Left hindlimb (tissue), 1 donor: ENCODE measurements at regions not wholly inside any gene's neighbourhood (a gene's known extent, or its start where the extent isn't known, plus 50 kb on each side); places are given as distances from the start of the nearest gene placed in this dataset.

Experiments used
- DNase-seq: peaks from one replicate; pipeline ENCODE4 v3.0.0-alpha.2; 2018

DNA sequence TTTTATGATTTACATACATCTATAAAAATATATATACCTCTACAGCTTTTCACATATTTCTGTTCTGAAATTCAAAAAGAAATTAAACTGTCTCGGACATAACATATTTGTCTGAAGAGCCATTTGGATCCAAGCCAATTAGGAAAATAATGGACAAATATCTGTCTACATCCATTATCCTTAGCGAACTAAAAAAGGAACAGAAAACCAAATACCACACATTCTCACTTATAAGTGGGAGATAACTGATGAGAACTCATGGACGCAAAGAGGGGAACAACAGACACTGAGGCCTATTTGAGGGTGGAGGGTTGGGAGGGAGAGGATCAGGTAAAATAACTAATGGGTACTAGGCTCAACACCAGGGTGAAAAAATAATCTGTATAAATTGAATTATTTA lies 829.4 kb upstream of the ALCAM start:
- DNase-seq = no peak

DNA sequence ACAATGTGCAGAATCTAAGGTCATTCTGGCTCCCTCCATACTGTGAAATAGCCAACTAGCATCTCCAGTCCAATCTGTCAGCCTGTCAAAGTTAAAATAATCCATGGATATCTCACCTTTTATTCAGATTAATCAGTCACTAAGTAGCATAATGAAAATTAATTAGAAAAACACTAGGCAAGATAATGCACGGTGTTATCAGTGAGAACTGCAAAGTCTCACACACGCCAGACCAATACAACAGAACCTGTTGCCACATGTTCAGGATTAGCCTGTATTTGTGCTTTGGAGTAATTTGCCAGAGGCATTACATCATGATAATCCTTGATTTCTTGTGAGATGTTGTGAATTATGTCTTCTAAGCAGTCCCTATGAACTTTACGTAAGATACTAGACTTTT lies 820.4 kb upstream of the ALCAM start:
- no peak for DNase-seq

DNA sequence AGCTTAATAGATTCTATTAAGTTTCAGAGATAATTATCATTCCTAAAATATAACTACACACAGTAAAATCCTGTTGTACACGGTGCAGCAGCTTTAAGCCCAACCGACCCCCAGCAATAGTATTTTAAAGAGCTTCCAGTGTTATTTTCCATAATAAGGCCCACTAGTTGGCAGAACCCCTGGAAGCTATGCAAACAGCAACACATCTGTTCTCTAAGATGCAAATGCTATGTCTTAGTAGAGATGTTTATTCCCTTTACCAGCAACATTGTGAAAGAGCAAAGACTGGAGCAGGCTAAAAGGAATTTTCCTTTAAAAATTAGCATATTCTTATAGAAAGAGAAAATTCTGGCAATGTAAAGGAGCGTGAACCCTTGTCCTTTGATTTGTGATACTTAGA lies 819.7 kb upstream of the ALCAM start:
- DNase-seq = no peak

DNA sequence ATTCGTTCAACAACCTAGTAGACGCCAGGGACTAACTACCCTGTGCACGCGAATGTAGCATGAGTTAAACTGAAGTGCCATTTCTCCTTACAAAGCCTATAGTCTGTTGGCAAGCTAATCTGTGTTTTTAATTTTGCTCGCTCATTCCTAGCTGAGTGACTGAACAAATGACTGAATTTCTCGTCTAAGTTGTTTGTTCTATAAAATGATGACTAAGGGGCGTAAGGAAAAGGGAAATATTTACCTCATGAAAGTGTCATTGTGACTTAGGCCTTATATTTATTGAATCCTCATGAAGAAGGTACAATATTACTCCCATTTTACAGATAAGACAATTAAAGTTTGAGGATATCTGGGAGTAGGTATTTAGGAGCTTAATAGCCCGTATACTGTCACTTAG lies 818.3 kb upstream of the ALCAM start:
- no peak for DNase-seq

DNA sequence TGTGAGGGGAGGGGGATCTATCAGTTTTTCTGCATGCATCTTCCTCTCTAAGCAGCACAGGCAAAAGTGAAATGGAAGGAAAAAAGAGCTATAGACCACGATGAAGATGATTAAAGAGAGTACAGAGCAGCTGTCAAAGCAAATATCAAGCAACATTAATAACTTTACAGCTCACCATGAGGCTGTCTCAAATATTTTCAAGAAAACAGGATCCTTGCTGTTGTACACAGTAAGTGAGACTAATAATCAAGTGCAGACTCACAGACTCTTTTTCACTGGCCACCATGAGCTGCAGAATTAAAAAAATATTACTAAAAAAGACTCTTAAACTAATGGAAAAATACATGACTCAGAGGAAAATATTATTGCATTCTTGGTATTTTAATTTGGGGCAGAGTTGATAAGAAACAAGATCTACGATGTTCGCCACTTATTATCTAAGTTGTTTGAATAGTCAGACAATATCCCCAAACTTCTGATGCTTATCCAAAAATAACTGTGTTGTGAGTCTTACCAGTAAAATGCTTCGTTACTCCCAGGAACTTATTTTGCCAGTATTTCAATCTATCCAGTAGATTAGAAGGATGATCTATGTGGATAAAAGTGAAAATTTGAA lies 817.5 kb upstream of the ALCAM start:
- DNase-seq = no peak

DNA sequence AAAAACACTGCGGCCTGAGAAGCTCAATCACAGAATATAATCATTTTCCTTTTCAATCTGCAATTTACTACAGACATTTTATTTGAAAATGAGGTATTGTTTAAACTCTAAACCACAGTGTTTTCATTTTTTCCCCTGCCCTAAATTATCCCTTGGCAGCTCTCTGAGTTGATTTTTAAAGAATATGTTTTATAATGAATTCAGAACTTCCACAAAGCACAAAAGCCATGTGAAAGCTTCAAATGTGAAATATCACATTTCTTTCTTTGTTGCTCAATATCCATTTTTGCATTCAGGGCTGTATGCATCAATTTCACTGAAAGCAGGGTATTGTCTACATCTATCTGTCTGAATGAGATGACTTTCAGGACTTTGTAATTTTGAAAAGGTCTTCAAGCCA lies 813.6 kb upstream of the ALCAM start:
- no peak for DNase-seq

DNA sequence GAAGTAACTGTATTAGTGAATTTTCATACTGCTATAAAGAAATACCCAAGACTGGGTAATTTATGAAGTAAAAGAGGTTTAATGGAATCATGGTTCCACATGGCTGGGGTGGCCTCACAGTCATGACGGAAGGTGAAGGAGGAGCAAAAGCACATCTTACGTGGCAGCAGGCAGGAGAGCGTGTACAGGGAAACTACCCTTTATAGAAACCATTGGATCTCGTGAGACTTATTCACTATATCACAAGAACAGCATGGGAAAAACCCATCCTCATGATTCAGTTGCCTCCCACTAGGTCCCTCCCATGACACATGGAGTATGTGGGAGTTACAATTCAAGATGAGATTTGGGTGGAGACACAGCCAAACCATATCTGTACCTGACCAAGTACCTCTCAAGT lies 812.3 kb upstream of the ALCAM start:
- DNase-seq = no peak

DNA sequence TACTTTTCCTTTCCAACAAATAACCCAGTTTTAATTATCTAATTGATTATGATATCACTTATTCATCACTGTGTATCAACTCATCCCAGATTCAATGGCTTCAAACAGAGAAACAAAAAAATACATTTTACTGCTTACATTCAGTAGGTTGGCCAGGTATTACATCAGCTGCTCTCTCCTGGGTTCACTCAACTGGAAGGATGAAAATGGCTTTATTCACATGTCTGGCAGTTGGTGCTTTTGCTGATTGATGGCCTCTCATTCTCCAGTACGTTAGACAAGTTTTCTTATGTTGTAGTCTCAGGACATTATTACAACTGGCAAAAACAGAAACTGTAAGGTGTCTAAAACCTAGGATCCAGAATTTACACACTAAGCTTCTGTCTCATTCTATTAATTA lies 811.0 kb upstream of the ALCAM start:
- DNase-seq = no peak

DNA sequence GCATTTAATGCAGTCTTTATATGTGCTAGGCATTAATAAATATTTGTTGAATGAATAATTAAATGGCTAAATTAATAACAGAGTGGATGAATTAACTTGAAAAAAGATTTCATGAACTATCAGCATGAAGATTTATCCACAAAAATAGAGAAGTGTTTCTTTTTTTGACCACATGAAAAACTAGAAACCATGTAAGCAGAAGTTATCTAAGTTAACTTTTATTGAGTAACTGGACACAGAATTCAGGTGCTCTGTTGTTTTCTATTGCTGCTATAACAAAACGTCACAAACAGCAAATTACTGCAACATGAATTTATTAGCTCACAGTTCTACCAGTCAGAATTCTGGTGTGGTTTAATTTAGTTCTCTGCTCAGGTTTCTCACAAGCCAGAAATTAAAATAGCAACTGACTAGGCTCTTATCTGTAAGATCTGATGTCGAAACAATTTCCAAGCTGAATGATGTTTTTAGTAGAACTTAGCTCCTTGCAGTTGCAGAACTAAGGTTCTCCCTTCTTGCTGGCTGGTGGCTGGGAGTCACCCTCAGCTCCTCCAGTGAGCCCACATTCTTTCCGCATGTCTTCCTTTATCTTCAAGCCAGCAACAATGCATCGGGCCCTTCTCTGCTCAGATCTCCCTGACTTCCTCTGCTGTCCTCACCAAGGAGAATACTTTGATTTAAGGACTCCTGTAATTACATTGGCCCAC lies 810.2 kb upstream of the ALCAM start:
- no peak for DNase-seq

DNA sequence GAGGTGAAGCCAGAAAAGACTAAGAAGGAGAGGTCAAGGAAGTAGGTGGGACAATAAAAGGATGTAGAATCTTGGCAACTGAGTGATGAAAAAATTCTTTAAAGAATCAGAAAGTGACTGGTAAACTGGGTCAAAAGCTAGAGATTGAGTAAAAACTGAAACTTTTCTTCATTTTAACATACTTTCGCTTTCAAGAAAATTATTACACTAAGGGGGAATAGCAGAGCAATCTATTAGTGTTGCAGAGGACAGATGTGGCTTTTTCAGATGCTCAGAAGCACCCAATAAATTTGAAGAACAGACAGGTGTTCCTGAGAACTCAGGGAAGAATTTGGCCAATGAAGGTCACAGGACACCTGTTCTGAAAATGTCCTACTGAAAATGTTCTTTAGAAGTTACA lies 805.4 kb upstream of the ALCAM start:
- no peak for DNase-seq

DNA sequence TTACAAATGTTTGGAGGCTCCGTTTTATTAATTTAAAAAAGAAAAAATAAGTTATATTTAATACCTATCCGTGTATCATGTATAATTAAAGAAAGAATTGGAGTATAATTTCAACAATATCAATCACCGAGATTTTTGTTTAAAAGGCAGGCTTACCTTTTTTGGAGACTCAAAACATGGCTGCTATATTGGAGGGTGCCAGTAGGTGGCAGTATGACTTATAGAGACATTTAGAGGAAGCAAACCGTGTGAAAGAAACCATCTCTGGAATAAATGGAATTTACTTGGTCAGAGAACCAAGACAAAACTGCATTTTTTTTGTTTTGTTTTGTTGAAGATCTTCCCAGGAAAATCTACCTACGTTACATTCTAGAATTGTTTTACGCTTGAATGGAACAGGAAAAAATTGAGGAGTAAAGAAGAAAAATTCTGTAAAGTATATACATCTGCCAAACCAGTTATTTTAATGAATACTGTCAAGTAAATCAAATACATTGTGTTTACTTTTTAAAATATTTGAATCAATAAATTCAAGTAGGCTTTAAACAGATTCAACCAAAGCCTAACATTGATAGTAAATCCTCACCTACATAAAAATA lies 802.6 kb upstream of the ALCAM start:
- no peak for DNase-seq

DNA sequence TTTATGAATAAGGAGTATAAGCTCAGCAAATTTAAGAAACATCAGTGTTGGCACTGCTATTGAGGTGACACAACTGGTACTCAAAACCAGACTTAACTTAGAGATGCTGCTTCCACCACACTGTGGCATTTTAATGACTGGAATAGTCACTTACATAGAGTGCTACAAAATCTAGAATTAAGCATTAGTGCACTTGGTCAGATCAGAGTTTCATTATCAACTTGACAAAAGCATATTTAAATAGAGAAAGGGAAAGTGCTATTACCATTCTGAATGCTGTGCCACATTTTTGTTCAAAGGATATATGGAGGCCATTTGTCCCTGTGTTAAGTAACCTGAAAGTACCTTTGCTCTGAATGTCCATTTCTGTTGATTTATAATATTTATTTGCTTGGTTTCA lies 800.7 kb upstream of the ALCAM start:
- DNase-seq = no peak

DNA sequence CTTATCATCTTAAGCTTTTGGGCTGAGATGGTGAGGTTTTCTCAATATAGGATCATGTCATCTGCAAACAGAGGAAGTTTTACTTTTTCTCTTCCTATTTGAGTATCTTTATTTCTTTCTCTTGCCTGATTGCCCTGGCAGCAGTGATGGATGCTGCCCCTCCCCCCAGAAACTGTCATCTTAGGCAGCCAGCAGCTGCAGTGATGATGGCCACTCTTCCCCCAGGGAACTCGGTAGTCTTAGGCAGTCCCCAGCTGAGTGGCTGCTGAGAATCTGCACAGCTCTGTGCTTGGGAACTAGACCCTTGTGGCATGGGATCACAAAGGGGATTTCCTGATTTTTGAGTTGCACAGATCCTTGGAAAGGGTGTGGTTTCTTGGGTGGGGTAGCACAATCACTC lies 791.1 kb upstream of the ALCAM start:
- no peak for DNase-seq

DNA sequence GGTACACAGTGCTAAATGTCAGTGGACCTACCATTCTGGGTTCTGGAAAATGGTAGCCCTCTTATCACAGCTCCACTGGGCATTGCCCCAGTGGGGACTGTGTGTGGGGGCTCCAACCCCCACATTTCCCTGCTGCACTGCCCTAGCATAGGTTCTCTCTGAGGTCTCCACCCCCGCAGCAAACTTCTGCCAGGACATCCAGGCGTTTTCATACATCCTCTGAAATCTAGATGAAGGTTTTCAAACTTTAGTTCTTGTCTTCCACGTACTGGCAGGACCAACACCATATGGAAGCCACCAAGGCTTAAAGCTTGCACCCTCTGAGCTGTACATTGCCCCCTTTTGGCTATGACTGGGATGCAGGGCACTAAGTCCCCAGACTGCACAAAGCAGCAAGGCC lies 788.2 kb upstream of the ALCAM start:
- DNase-seq = no peak

DNA sequence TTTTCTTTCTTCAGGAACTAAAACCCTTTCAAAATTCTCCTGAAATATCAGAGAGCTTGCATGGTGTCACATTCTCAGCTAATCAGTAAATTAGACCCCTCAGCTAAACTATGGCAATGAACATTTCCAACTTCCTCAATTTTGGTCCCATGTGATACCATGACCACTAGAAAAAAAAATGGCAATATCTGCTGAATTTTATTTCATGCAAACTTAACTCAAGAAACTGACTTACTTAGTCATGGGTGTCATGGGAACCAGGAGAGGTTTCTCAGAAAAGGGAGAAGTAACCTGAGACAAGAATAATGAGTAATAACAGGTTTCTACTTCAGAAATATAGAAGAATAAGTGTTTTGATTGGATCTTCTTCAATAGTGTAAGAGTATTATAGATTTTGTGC lies 784.6 kb upstream of the ALCAM start:
- no peak for DNase-seq

DNA sequence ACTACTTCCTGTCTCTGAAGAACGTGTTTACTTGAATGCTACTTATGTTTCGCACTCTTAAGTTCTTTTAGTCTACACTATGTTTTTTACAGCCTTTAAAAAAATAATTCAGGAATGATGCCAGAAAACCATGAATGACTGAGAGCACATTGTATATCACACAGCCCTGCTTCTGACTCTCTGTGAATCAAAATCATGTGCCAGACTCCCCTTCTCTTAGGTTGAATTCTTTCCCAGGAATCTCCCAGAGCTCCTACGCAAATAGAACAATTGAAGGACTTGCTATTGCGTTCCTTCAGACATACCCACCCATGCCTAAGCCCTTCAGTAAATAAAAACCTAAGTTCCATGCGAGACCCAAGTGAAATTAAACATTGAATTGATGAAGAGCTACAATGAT lies 782.0 kb upstream of the ALCAM start:
- DNase-seq = no peak

DNA sequence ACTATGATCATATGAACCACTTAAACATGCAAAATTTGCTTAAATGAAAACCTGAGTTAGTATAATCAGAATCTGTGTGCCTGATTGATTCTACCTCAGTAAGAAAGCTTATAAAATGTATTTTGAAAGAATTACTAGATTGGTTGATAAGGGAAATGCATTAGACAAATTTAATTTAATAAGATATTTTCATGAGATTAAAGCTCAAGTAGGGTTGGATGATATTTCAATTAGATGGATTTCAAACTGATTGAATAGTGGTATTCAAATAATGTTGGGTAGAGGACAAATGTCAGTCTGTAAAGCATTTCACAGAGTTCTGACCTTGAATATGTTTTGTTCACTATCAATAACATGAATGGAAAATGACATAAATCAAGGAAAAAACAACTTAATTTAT lies 780.4 kb upstream of the ALCAM start:
- no peak for DNase-seq

DNA sequence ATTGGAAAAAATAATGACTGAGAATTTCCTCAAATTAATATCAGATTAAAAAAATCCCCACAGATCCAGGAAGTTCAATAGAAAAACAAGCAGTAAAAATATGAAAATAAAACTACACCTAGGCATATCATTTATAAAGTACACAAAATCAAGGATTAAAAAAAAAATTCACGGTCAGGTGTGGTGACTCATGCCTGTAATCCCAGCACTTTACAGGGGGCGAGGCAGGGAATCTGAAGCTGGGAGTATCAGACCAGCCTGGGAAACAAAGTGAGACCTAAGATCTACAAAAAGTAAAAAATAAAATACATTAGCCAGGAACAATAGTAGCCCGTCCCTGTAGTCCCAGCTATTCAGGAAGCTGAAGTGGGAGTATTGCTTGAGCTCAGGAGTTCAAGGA lies 778.3 kb upstream of the ALCAM start:
- no peak for DNase-seq

DNA sequence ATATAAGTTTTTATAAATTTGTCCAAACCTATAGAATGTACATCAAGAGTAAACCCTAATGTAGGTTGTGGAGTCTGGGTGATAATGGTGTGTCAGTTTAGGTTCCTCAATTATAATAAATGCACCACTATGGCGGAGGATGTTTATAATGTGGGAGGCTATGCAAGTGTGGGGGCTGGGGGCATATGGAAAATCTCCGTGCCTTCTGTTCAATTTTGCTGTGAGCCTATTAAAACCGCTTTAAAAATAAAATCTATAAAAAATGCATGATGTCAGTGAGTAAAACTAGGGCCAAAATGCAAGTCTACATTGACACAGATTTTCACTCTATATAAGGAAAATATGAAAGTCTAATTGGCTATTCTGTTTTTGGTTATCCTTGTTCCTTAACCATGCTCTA lies 774.9 kb upstream of the ALCAM start:
- DNase-seq = no peak

DNA sequence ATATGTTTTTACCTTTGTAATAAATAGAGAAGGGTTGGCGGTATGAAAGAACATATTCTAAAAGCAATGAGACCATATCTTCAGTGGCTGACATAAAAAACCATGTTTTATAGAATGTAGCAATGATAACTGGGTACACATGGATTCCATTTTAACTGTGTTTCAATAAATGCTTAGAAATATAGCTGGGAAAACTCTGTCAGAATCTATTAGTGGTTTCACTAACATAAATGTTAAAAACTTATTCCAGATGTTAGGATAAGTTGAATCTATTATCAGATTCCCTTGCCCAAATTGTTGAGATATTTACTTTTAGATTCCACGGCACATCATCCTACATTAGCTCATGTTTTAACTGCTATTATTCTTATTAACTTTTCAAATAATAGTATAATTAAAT lies 772.2 kb upstream of the ALCAM start:
- DNase-seq = no peak

DNA sequence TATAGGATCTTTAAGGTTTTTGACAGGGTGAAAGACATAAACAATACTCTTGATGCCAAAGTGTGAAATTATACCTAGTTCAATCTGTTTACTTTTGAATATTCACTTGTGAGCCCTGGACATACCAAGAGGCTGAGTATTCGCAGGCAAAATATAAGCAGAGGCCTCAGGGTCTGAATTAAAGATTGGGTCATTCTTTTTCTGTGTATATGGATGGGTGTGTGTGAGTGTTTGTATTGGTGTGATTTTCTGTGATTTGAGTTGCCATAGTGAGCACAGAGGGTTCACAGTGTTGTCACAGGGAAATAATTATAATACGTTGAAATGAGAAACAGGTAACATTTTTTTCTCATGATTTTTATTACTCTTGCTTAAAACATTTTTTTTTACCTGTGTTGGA lies 770.7 kb upstream of the ALCAM start:
- DNase-seq = no peak

DNA sequence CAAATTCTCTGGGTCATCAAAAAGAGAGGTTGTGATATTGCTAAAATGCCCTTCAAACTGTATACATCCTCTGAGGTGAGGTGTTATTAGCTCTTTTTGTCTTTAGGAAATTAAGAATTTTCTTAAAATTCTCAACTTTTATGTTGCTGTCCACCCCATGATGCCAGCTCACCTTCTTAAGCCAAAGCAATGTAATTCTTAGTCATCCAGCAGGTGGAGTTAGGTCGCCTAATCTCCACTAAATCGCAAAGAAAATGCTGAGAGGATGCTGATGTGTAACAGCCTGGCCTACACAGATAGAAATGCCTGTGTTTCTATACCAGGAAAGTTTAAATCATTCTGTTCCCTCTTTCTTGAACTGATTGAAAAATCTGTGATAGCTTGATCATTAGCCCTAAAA lies 770.2 kb upstream of the ALCAM start:
- no peak for DNase-seq

DNA sequence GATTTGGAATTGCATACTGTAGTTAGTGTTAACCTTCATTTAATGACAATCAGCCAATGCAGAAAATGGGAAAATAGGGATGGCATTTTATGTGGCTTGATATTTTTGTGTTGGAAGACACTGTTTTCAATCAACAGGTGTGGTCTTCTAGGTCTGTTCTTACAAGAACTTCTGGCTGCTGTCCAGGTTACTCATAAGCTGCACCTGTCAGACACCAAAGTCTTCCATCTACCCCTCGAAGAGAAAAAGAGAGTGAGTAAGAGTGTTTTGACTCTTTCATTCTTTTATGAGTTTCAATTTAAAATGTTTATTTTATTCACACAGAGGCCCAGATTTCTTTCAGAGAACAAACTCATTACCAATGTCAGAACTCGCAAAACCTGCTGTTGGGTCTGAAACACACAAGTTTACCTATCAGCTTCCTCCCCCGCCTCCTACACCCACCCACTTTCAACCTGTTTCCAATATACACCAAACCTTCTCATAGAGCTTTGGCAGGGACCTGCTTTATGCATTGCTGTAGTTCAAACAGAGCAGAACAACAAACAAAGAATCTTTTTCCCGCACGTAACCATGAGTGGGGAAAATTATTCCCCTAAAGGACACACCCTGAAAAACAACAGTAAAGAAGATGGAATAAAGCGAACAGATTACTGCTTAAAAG lies 767.7 kb upstream of the ALCAM start:
- no peak for DNase-seq

DNA sequence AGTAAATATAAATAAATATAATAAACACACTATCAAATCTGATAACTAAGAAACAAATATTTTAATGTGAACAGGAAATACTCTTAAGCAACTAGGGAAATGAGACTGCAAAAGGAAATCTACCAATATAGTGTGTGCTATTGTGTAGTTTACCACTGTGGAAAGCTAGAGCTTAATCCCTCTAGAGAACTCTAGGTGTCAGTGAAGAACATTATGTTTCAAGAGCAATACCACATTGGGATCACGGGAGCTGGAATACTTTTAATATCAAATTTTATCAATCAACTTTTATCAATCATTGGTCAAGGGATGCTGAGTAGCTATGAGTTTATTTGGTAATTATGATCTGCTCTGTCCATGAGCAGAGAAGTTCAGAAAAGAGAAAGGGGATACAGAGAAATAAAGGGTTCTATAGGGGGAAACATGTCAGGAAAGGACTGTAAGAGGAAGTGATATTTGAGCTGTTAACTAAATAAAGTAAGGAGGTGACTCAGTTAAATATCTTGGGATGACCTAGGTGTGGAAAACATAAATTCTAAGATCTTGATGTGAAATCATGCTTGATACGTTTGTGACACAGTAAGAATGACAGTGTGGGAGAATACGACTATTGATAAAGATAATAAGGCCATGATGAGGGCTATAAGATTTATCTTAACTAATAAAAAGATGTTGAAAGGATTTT lies 762.2 kb upstream of the ALCAM start:
- DNase-seq = no peak
